K562 (cell line): ENCODE measurements at regions not wholly inside any gene's neighbourhood (a gene's known extent, or its start where the extent isn't known, plus 50 kb on each side); places are given as distances from the start of the nearest gene placed in this dataset.

Experiments used
- ATAC-seq: fragments of 200-7000 bp; cut with Tn5 transposase; 3 replicates; pipeline ENCODE4 v1.9.1; 2020; ENCODE audit warnings: moderate library complexity
- BruUV-seq: library from RNA; stranded (reverse); fragments of 400-500 nt; replicated peaks from 2 replicates; lab custom pipeline; 2021; lab: Mats Ljungman, UMichigan
- CTCF ChIA-PET: fragments of 300-600 bp; formaldehyde crosslinking; extraction: SDS; loops from one replicate; lab custom pipeline; 2021; ENCODE audit warnings: low intra/inter-chr PET ratio; lab: Yijun Ruan, JAX
- POLR2A ChIA-PET: fragments of 300-600, 350-650 bp; sonication (Branson Sonifier 250); formaldehyde crosslinking; extraction: SDS; loops from one replicate; lab custom pipeline; 2021; ENCODE audit warnings: antibody characterized with exemption, inconsistent platforms; lab: Yijun Ruan, JAX
- DNase-seq, 4 experiments: peaks; one replicate each; pipeline versions ENCODE4 v3.0.0 to v3.0.0-alpha.2; 2011 to 2018; ENCODE audit warnings: low spot score in 3 of 4, mixed read lengths in 3 of 4; ENCODE audit errors: extremely low read depth in 1 of 4
- FAIRE-seq: peaks from 2 replicates; lab custom pipeline; 2011; peaks lifted over from hg19 to GRCh38; lab: Jason Lieb, UNC
- H2AFZ ChIP-seq: 2 replicates; pipeline ENCODE4 v1.6.0; 2011; ENCODE audit warnings: low read depth, low read length, control low read depth, inconsistent platforms
- H3K27ac ChIP-seq: fragments of 200-600 bp; 3 replicates; pipeline ENCODE4 v1.8.0; 2011; ENCODE audit warnings: low read depth, mild to moderate bottlenecking, control low read depth, inconsistent platforms, low read length, moderate library complexity, mixed read lengths; ENCODE audit errors: extremely low read depth
- H3K27me3 ChIP-seq, 2 experiments: fragments of 300-600 bp in 1 of 2; 2 replicates in 1 of 2; 3 replicates in 1 of 2; pipeline versions ENCODE4 v1.6.0 to v1.8.0; 2011; ENCODE audit warnings: inconsistent platforms in 2 of 2, low read length in 2 of 2, mild to moderate bottlenecking in 1 of 2, mixed read lengths in 1 of 2, moderate library complexity in 1 of 2; ENCODE audit not compliant: control insufficient read depth in 2 of 2, insufficient read depth in 2 of 2
- H3K36me3 ChIP-seq: fragments of 300-600 bp; 3 replicates; pipeline ENCODE4 v1.8.0; 2011; ENCODE audit warnings: mild to moderate bottlenecking, low read length, inconsistent platforms; ENCODE audit not compliant: control insufficient read depth, insufficient read depth
- H3K4me1 ChIP-seq, 2 experiments: fragments of 200-600 bp in 1 of 2; replicated peaks in 1 of 2; 2 replicates in 1 of 2; 3 replicates in 1 of 2; pipeline versions ENCODE4 v1.5.1 to v1.8.0; 2011; ENCODE audit warnings: inconsistent platforms in 2 of 2, low read length in 2 of 2, mild to moderate bottlenecking in 1 of 2, mixed read lengths in 1 of 2, moderate library complexity in 1 of 2; ENCODE audit not compliant: control insufficient read depth in 2 of 2, insufficient read depth in 2 of 2
- H3K4me2 ChIP-seq: 2 replicates; pipeline ENCODE4 v1.6.1; 2011; ENCODE audit warnings: low read length, control low read depth, inconsistent platforms, mixed read lengths; ENCODE audit not compliant: insufficient read depth
- H3K4me3 ChIP-seq: fragments of 200-600 bp; sonication (generic), shearing (Covaris generic); 2 replicates; pipeline ENCODE4 v1.5.1; 2016; ENCODE audit warnings: control low read depth, inconsistent platforms
- H3K79me2 ChIP-seq: fragments of 200-600 bp; 3 replicates; pipeline ENCODE4 v1.8.0; 2011; ENCODE audit warnings: low read length, inconsistent platforms; ENCODE audit not compliant: control insufficient read depth, insufficient read depth
- H3K9ac ChIP-seq, 2 experiments: 2 replicates each; pipeline versions ENCODE4 v1.6.0 to v1.6.1; 2011; ENCODE audit warnings: low read depth in 2 of 2, low read length in 2 of 2, control low read depth in 1 of 2, inconsistent platforms in 1 of 2, mild to moderate bottlenecking in 1 of 2, mixed read lengths in 1 of 2; ENCODE audit not compliant: insufficient read depth in 1 of 2
- H3K9me1 ChIP-seq: one replicate; pipeline ENCODE4 v1.6.0; 2011; ENCODE audit warnings: inconsistent platforms, mild to moderate bottlenecking, low read length, moderate library complexity; ENCODE audit not compliant: control insufficient read depth, insufficient read depth
- H3K9me3 ChIP-seq: replicated peaks from 2 replicates; pipeline ENCODE4 v1.5.1; 2011; ENCODE audit warnings: low read depth, low read length, inconsistent platforms; ENCODE audit not compliant: control insufficient read depth, insufficient read depth
- H4K20me1 ChIP-seq: replicated peaks from 2 replicates; pipeline ENCODE4 v1.6.1; 2011; ENCODE audit warnings: low read length, inconsistent platforms, mixed read lengths; ENCODE audit not compliant: control insufficient read depth, insufficient read depth
- ATF7 ChIP-seq: fragments of 450-650 bp; IDR thresholded peaks from 2 replicates; pipeline ENCODE4 v1.7.1; 2014; ENCODE audit warnings: mild to moderate bottlenecking, moderate library complexity
- E2F1 ChIP-seq: sonication (generic); formaldehyde crosslinking; IDR thresholded peaks from 2 replicates; pipeline ENCODE4 v1.8.1; 2023; ENCODE audit warnings: mild to moderate bottlenecking, missing genetic modification reagents, moderate library complexity
- SRSF1 ChIP-seq: fragments of 200-400 bp; formaldehyde crosslinking; IDR thresholded peaks from 2 replicates; pipeline ENCODE4 v1.6.1; 2017; ENCODE audit warnings: mild to moderate bottlenecking, low read depth, low read length, moderate library complexity
- TFAM ChIP-seq: fragments of 250-450 bp; sonication (Bioruptor Pico); conservative IDR thresholded peaks from 2 replicates; pipeline ENCODE4 v1.5.0; 2021; ENCODE audit warnings: mild to moderate bottlenecking, moderate library complexity
- ZNF140 ChIP-seq: fragments of 250-450 bp; sonication (Bioruptor Pico); IDR thresholded peaks from 2 replicates; pipeline ENCODE4 v1.8.0; 2021; ENCODE audit warnings: moderate library complexity, mild to moderate bottlenecking, inconsistent platforms
- ZNF347 ChIP-seq: fragments of 450-650 bp; formaldehyde crosslinking; IDR thresholded peaks from 2 replicates; pipeline ENCODE4 v1.4.0; 2020; ENCODE audit warnings: low read depth, mild to moderate bottlenecking, moderate library complexity
- ZNF79 ChIP-seq: fragments of 250-450 bp; sonication (Bioruptor Pico); IDR thresholded peaks from 2 replicates; pipeline ENCODE4 v1.4.0; 2020; ENCODE audit warnings: low read depth, mild to moderate bottlenecking, moderate library complexity
- WGBS: fragments of 100-300 bp; shearing (Covaris generic); methylation state at CpG from one replicate; pipeline ENCODE4 v1.1.6; 2016; ENCODE audit warnings: low coverage, mixed read lengths; ENCODE audit not compliant: insufficient coverage; ENCODE audit errors: missing lambda C conversion rate; 5-methylcytosine and 5-hydroxymethylcytosine counted together
- in situ Hi-C: fragments of 300-500 bp; cut with MboI; formaldehyde crosslinking; loops from 4 replicates; pipeline ENCODE4 v1.15.0; 2018; ENCODE audit warnings: inconsistent platforms, mixed read lengths
- intact Hi-C: fragments of 100-400 bp; cut with micrococcal nuclease; formaldehyde crosslinking; loops from 2 replicates; pipeline ENCODE4 v1.14.2; 2022

GRCh38 chr11:123282597-123282996, 87.5 kb upstream of the CLMP start:
- DNase-seq (no peak), ATAC-seq (no peak), FAIRE-seq (no peak)
- Histone ChIP-seq H4K20me1 (0 out of 2 replicates have a peak, but pooled peaks cover 3% of the 10 kb centered on the region), H3K4me3 (no peak overlapping the region), H3K4me1 (no peaks in the 10 kb centered on the region), H3K4me2 (no peak overlapping the region), H3K9me1 (no peaks in the 10 kb centered on the region), H3K9me3 (no peaks in the 10 kb centered on the region), H3K79me2 (no peaks in the 10 kb centered on the region), H3K27ac (no peak overlapping the region), H3K36me3 (no peaks in the 10 kb centered on the region), H3K27me3 (peaks cover 0 to 3% of the 10 kb centered on the region in 2 experiments; a peak in 2 of 5 replicates), H3K9ac (no peak overlapping the region), H2AFZ (no peak overlapping the region)
- no TSS peak for BruUV-seq
- ChIA-PET CTCF (no interaction called here), POLR2A (no interaction called here)
- intact Hi-C loops (no loop called here), in situ Hi-C loops (no loop called here)
- 0% methylated on average over 6 of the region's 6 CpGs for whole genome bisulfite sequencing
- TF ChIP-seq ZNF79 (no peak), TFAM (CRISPR knock-in tag) (no peak), ZNF140 (no peak), ZNF347 (CRISPR knock-in tag) (no peak), ATF7 (no peak), SRSF1 (no peak), E2F1 (CRISPR knock-in tag) (no peak)
